Ureter (tissue), 1 donor: ENCODE measurements at regions not wholly inside any gene's neighbourhood (a gene's known extent, or its start where the extent isn't known, plus 50 kb on each side); places are given as distances from the start of the nearest gene placed in this dataset.
"Not testable (repeated sequence)": the region's sequence is repeated elsewhere in the genome, so short reads cannot be mapped to it uniquely, and the experiment has no call there.

Experiments used
- DNase-seq: peaks from one replicate; pipeline ENCODE4 v3.0.0-alpha.2; 2020; ENCODE audit warnings: low spot score
- donor health status: DM: yes; HTN: yes; CAD: no.

GRCh38 chr12:125311050-125311449, 245.8 kb downstream of the AACS start:
- DNase-seq = no peak

GRCh38 chr12:125312471-125312870, 247.2 kb downstream of the AACS start:
- DNase-seq = no peak

- DNase-seq = no peak
Observed at GRCh38 chr12:125314051-125314755, 249.0 kb downstream of the AACS start.

- no peak for DNase-seq
Observed at GRCh38 chr12:125315771-125316170, 250.5 kb downstream of the AACS start.

- no peak for DNase-seq
Observed at GRCh38 chr12:125320177-125320576, 254.9 kb downstream of the AACS start.

GRCh38 chr12:125324861-125325490, 259.7 kb downstream of the AACS start:
- no peak for DNase-seq

GRCh38 chr12:125329239-125330102, 264.2 kb downstream of the AACS start:
- DNase-seq = no peak

- peak; percentile 59 for DNase-seq
Observed at GRCh38 chr12:125330645-125331341, 265.6 kb downstream of the AACS start.

- no peak for DNase-seq
Observed at GRCh38 chr12:125331342-125332052, 266.3 kb downstream of the AACS start.

- no peak for DNase-seq
Observed at GRCh38 chr12:125332900-125333299, 267.7 kb downstream of the AACS start.

- DNase-seq = no peak
Observed at GRCh38 chr12:125336246-125336645, 271.0 kb downstream of the AACS start.

- no peak for DNase-seq
Observed at GRCh38 chr12:125340791-125341190, 275.6 kb downstream of the AACS start.

- no peak for DNase-seq
Observed at GRCh38 chr12:125341422-125341821, 276.2 kb downstream of the AACS start.

GRCh38 chr12:125343649-125344048, 278.4 kb downstream of the AACS start:
- DNase-seq = no peak

GRCh38 chr12:125346362-125346761, 281.1 kb downstream of the AACS start:
- no peak for DNase-seq

GRCh38 chr12:125351788-125352187, 286.6 kb downstream of the AACS start:
- no peak for DNase-seq

GRCh38 chr12:125353002-125353401, 287.8 kb downstream of the AACS start:
- not testable (repeated sequence) for DNase-seq

- no peak for DNase-seq
Observed at GRCh38 chr12:125353871-125354270, 288.6 kb downstream of the AACS start.

- no peak for DNase-seq
Observed at GRCh38 chr12:125355614-125356013, 290.4 kb downstream of the AACS start.

GRCh38 chr12:125356111-125356510, 290.9 kb downstream of the AACS start:
- no peak for DNase-seq

- no peak for DNase-seq
Observed at GRCh38 chr12:125357561-125357960, 292.3 kb downstream of the AACS start.
